ENCODE measurements at regions not wholly inside any gene's neighbourhood (a gene's known extent, or its start where the extent isn't known, plus 50 kb on each side); places are given as distances from the start of the nearest gene placed in this dataset.

- DNase-seq = no peak
Observed at GRCh38 chr6:44614396-44614795, 226.9 kb downstream of the CDC5L start.

- no peak for DNase-seq
Observed at GRCh38 chr6:44615621-44616020, 228.1 kb downstream of the CDC5L start.

GRCh38 chr6:44617416-44617815 lies 229.9 kb downstream of the CDC5L start:
- DNase-seq = no peak

DNA sequence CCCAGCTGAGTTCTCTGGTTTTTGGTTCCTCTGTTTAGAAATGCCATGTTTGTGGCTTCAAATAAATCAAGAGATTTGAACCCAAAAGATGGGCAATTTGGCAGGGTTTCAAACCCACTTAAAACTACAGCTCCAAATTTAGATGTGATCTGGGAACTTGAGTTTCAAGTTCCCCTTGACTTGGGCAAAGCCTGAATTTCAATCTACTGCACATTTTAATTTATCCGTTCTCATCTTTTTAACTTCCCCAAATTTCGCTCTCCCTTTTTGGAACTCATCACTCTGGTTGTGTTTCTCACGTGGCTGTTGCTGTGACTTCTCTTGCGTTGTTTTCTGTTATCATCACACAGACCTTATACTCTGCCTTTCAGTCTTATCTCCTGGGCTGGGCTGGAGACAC lies 230.9 kb downstream of the CDC5L start:
- DNase-seq = no peak

GRCh38 chr6:44620922-44621321 lies 233.4 kb downstream of the CDC5L start:
- DNase-seq = no peak

DNA sequence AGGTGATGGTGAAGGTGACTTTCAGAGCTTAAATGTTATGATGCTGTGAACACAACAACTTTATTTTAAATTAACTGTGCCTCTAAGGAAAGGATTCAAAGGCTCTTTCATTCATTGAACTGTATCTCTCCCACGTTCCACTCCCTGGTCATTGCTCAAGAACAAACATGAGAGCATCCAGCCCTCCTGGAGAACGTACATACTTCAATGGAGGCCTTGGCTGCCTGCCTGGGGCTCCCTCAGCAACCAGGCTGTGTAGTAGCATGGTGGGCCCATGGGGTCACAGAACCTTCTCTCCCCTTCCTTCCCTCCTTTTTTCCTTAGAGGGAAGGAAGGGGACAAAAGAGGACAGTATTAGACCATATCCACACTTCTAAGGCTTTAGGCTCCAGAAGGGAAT lies 234.3 kb downstream of the CDC5L start:
- no peak for DNase-seq

DNA sequence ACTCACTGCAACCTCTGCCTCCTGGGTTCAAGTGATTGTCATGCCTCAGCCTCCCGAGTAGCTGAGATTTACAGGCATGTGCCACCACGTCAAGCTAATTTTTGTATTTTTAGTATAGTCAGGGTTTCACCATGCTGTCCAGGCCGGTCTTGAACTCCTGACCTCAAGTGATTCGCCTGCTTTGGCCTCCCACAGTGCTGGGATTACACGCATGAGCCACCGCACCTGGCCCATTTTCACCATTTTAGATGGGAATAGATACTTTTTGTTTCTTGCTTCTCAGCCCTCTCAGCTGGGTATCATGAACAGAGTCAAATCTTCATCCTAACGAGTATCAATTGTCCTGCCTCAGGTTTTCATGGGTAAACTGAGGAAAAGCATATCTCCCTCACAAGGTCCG lies 235.0 kb downstream of the CDC5L start:
- no peak for DNase-seq

- no peak for DNase-seq
Observed at GRCh38 chr6:44622956-44623355, 235.4 kb downstream of the CDC5L start.

DNA sequence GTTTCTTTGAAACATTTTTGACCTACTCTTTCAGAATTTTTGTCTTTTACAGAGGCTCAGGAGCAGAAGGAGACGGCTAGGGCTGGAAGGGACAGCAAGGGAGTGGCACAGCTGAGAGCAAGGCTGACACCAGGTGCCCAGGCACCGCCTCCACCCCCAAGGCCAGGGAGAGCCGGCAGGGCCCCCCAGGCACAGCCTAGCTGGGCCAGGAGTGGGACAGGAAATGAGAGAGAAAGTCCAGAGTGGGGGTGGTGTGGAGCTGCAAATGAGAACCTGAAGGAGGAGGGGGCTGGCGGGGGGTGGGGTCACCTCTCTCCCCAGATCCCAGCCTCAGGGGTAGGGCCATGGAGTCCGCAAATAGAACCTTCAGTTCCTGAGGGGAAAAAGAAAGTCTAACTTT lies 236.7 kb downstream of the CDC5L start:
- no peak for DNase-seq

DNA sequence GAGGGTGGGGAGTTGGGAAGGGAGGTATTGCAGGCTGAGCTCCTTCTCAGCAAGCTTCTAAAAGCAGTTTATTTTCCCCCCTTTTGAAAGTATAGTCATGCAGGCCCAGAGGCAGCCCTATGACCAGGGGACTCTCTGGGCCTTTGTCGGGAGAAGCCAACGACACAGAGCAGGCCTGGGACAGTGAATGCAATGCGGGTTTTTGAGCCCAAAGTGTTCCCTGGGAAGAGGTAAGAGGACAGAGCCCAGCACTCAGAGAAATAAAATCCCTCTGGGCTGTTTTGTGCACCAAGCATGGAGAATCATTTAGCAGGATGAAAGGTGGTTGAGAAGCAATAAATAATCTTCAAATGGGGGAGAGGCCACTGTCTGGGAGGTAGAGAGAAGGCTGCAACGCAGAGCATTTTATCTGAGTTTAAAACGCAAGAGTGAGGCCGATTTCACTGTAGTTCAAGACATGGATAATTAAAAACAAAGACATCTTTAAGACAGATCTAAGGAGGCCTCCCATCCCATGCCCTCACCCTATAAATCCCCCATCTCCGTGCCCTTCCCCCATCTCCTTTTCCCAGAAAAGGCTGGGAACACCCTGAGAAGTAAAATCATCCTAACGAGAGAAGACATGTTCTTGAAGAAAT lies 237.5 kb downstream of the CDC5L start:
- peak; percentile 68 for DNase-seq

- no peak for DNase-seq
Observed at GRCh38 chr6:44625996-44626395, 238.5 kb downstream of the CDC5L start.

DNA sequence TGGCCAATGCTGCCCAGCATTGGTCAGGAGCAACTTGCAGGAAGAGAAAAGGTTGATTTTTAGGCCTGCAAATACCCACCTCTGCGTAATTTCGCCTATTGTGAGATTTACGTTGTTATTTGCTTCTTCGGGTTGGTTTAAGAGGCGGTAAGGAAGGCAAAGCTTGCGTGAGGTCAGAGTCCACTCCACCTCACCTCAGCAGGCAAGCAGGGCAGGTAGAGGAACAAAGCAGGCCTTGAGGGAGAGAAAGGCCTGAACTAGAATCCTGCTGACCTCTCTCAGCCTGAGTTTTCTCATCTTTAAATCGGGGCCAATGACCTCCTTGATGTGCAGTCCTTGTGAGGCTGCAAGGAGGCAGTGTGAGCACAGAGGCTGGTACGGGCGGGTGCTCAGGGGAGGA lies 239.1 kb downstream of the CDC5L start:
- DNase-seq = no peak

DNA sequence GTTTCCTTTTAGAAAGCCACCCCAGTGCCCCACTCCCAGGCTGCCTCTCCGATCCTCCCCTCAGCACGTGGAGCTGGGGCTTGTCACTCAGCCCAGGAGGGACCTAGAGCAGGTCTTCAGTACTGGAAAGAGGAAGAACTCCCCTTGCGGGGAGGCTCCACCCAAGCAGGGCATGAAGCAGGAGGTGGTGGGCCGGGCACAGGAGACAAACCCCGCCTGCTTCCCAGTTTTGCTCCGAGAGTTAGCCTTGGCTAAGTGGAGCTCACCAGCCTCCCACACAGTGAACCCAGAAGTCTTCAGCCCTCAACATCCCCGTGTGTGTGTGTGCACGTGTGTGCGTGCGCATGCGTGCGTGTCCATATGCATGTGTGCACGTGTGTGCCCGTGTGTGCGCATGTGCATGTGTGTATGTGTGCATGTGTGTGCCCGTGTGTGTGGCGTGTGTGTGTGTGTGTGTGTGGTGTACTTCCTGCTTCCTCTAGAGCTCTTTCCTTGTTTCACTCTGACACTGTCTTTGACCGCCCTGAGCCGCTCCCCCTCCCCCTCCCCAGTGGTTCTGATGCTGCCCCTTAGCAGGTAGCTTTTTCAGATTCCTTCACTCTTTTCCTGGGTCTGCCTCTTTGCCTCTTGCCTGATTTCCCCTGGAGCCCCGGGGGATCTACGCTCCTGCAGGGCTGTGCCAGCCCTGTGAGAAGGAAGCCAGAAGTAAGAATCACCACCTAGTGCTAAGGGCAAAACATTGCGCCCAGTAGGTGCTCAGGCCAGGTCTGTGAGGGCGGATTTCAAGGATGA lies 239.8 kb downstream of the CDC5L start:
- no peak for DNase-seq

DNA sequence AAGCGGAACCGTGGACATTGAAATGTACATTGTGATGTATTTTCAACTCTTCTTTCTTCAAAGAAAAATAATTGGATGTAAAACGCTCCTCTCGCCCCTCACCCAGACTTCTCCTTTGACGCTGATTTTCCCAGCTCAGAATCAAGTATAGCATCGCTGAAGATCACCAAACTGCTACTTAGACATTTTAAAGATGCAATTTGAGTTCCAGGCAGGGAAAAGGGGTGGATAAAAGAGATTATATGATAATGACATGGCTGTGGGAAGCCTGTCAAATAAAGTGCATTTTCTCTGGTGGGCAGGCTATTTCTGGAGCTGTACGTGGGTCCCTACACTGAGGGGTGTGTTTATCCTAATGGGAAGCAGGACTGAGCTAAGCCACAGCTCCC lies 240.4 kb downstream of the CDC5L start:
- DNase-seq = no peak

DNA sequence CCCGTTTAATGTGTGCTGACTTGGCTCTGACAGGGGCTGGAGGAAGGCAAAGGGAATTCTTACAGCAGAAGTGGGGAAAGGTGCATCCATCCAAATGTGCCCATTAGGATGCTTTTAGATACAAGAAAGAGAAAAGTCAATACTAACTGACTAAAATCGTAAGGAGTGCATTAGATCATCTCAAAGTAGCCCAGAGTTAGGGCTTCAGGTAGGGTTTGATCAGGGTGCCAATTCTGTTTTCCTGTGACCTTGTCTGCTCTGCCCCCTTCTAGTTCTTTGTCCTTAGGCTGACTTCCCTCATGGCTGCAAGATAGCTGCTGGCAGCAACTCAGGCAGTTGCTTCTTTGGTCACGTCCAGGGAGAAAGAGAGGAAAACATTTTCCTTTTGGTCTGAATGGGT lies 240.8 kb downstream of the CDC5L start:
- DNase-seq = no peak

GRCh38 chr6:44629636-44630035 lies 242.1 kb downstream of the CDC5L start:
- DNase-seq = no peak

DNA sequence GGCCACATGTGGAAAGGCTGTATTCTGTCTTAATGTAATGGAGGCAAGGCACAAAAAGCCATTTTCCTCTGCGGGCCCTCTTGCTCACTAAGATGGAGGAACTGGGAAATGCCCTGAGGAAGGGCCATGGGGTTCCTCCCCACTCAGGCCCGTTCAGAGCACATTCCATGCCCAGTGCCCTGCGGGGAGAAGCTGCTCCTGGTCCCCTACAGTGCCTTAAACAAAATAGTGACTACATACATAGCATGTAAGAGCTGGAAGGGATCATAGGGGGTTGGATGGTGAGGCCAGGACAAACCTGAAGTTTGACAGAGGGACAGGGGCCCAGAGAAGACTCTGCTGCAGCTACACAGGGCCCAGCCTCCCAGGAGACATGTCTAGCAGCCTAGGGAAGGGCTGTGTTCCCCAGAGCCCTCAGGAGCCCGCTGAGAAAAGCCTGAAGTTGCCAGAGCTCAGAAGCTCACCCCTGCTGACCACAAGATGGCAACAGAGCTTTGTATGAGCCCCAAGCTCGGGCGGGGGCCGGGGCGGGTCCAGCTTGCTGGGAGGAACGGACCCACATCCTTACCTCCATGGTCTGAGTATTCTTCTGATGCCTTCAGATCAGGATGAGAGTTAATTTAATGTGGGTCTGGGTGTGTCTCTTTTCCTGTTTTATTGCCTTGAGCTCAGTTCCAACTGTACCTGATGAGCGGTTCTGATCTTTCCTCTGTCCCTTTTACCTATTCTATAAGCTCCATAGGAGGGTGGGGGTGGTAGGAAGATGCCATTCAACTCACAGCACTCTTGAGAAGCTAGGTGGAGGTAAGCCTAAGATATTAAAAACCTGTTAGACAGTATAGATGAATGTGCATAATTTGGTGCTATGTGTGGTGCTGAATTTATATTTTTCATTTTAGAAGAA lies 242.9 kb downstream of the CDC5L start:
- DNase-seq = peak; percentile 74

GRCh38 chr6:44631968-44632367 lies 244.5 kb downstream of the CDC5L start:
- no peak for DNase-seq

GRCh38 chr6:44634321-44634720 lies 246.8 kb downstream of the CDC5L start:
- DNase-seq = no peak

GRCh38 chr6:44635486-44635885 lies 248.0 kb downstream of the CDC5L start:
- DNase-seq = no peak

DNA sequence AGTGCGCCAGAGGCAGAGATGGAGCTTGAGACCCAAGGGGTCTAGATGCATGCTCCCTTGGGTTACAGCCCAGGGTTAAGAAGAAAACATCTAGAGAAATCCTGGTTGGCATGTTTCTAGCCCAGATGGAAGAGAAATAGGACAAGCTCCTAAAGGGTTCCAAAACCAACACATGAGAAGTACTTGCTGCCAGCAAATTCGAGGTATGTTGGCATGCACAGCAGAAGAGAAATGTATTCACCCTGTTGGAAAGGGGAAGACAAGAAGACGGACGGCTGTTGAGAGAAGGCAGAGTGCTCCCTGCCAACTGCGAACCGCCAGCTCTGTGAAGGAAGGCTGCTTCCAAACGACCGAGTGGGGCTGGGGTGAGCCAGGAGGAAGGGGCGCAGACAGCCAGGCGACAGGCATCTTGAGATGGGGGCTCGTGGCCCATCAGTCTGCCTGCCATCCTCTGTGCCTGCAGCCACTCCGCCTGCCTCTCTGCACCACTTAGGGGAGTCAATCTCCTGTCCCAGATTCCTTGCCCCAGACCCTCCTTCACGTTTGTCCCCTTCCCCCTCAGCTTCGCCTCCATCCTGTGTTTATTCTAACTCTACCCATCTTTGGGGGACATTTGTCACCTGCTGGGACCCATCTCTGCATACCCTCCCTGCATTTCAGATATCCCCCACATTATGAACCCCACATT lies 249.2 kb downstream of the CDC5L start:
- no peak for DNase-seq

- peak; percentile 78 for DNase-seq
Observed at GRCh38 chr6:44641344-44642031, 254.0 kb downstream of the CDC5L start.
